GM23248 (cell line): ENCODE measurements at regions not wholly inside any gene's neighbourhood (a gene's known extent, or its start where the extent isn't known, plus 50 kb on each side); places are given as distances from the start of the nearest gene placed in this dataset.

Experiments used
- EZH2 ChIP-seq: fragments of 200-600 bp; sonication (generic); IDR thresholded peaks from 2 replicates; pipeline ENCODE4 v1.6.1; 2018; ENCODE audit warnings: antibody characterized with exemption, mild to moderate bottlenecking; ENCODE audit not compliant: insufficient read depth, poor library complexity, severe bottlenecking
- EZH2phosphoT487 ChIP-seq: fragments of 200-600 bp; sonication (generic); IDR thresholded peaks from 2 replicates; pipeline ENCODE4 v1.6.1; 2018; ENCODE audit warnings: antibody characterized with exemption, moderate library complexity, mild to moderate bottlenecking, low read depth; ENCODE audit not compliant: insufficient read depth

DNA sequence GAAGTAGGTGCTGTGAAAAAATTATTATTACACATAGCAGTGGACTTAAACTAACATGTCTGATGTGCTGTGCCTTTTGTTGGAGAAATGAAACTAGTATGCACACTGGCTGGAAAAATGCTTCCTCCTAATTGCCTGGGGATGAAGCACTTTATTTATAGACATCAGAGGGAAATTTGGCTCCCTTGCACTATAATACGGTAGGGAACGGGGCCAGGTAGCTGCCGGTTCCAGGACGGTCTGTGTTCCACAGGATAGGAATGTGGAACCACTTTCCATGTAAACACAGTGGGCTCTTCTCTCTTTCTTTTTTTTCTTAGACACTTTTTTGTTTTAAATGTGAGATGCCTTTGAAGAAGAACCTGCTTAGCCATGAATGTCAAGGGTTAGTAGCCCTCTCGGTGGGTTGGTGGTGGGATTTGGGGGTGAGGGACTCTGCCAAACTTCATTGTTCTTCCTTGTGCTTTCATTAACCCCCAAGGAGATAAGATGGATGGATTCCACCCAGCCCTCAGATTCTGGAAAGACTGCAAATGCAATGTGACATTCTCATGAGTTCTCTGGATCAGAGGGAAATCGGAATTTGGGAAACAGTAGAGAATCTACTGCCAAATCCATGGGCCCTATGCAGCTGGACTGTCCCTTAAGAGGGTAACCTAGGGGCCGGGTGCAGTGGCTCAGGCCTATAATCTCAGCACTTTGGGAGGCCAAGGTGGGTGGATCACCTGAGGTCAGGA is 58.0 kb upstream of the GSC start:
- TF ChIP-seq EZH2 (no peak), EZH2phosphoT487 (no peak)
